Activated CD4-positive, alpha-beta T cell treated with anti-CD3 and anti-CD28 coated beads, Interleukin-2, amount 50 U/mL, for 48 hours (primary cell): ENCODE measurements at regions not wholly inside any gene's neighbourhood (a gene's known extent, or its start where the extent isn't known, plus 50 kb on each side); places are given as distances from the start of the nearest gene placed in this dataset.

Experiments
- DNase-seq, 2 experiments: peaks; one replicate each; pipeline ENCODE4 v3.0.0-alpha.2; 2020

DNA sequence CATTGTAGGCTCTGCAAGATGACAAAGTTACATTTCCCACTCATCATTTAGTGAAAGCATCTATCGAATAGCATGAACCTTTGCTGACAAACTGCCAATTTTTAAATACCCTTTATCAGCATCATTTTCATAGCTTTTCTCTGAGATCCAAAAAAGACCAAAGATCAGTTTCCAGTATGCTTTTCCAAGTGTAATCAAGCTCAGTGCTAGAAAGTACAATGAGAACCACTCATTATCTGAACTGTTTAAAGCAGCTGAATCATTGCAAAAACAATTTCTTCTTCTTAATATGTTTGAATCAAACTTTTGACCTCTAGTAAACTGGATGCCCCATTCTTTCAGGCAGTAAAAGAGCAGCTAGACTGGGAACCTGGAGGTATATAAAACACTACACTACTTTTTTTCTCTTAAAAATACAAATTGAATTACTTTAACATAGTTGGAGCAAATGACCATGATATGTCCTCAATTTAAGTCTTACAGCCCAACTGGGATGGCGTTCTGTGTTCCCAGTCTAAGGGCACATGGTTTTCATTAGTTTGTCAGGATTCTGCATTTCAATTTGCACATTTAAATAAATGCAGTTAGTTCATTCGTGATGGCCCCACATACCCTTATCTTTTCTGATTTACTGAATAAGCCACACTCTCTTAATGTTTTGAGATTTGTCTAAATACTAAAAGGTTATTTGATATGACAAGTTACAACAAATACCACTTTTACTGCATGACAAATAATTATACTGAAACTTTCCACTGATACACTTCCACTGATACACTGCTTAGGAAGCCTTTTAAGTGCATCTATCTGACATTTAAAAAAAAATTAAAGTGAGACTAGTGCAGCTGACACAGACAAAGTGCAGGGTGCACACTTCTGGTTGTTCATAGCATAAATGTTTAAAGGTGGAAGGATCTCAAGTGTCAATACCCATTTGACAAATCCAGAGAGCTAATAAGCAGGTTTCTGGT is 146.0 kb upstream of the FRMD4B start:
- no peak for DNase-seq

- DNase-seq, result no peak
These were observed 144.7 kb upstream of the FRMD4B start for GRCh38 chr3:69530554-69530953.

DNA sequence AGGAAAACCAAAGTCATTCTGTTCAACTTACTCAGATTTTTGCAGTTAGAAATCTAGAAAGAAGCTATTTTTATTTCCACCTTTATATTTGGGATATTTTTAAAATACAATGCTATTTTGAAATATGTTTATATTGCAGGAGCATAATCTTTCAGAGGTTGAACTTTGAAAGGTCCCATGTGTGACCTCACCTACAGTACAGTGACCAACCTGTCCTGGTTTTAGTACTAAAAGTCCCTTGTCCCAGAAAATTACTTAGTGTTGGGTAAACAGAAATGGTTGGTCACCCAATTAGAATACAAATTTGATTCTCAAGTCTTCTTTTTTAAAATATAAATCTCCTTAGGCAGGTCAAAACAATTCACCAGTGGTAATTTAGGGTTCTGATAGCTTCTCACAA is 141.6 kb upstream of the FRMD4B start:
- DNase-seq, result no peak

- DNase-seq, result no peak
These were observed 138.9 kb upstream of the FRMD4B start for GRCh38 chr3:69524816-69525215.

- DNase-seq, result no peak
These were observed 135.4 kb upstream of the FRMD4B start for GRCh38 chr3:69521286-69521685.

DNA sequence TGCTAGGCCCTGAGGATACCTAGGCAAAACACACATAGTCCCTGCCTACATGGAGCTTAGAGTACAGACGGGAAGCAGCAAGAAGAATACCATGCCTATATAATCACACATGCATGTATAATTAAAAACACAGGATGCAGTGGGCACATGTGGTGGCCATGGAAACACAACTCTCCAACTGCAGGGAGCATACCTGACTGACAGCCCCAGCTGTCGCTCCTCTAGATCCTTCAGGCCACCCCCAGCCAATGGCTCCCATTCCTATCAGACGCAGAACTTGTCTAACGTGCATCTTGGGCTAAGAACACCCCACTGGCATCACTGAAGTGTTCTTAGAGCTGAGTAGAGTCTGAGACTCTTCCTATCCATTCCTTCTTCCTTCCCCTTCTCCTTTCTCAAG is 125.5 kb upstream of the FRMD4B start:
- no peak for DNase-seq

DNA sequence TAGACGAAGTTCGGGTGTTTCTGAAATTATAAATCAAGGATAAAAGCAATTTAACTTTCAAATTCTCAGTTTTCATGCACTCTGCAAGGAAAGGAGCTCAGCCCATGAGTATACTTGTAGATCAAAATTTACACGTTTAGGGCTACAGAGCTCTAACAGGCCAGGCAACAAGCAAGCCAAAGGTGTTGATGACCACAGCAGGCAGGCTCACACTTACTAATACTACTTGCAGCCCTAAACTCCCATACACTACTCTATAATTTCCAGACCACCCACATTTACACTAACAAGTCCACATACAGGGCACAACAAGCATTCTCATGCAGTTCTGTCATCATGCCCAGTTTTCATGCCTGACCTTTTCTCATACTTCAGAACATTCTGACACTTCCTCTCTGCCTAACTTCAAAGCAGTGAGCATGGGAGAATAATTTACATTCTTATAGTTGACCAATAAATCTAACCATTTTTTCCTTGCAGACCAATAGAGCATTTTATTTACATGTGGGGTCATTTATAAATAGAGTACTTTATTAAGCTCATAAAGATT is 124.7 kb upstream of the FRMD4B start:
- DNase-seq, result no peak

GRCh38 chr3:69509288-69509687 is 123.4 kb upstream of the FRMD4B start:
- DNase-seq, result no peak

- no peak for DNase-seq
These were observed 120.0 kb upstream of the FRMD4B start for GRCh38 chr3:69505770-69506407.

DNA sequence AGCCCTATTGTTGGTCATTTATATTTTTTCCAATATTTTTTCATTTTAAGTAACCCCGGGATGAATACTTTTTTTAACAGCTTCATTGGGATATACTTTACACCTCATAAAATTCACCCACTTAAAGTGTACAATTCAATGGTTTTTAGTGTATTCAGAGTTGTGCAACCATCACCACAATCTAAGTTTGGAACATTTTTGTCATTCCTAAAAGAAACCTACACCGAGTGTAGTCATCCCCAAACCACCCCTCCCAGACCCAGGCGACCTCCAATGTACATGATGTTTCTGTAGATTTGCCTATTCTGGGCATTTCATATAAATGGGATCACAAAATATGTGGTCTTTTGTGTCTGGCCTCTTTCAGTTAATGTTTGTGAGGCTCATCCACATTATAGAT is 118.3 kb upstream of the FRMD4B start:
- no peak for DNase-seq

DNA sequence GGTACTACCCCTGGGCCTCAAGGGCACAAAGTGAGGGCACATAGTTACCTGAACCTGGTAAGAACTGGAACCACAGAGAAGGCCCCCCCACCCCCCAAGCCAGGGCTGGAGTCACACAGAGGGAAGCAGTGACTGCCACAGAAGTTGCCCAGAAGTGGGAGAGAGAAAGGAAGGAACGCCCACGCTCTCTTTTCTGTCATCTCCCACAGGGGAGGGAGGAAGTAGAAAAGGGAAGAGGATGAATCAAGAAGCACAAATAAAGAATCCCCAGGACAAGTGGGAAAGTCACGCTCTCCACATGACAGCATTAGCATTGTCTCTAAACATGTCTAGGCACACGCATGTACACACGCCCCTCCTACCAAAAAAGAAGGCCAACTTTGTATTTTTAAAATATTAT is 114.7 kb upstream of the FRMD4B start:
- DNase-seq, result no peak

GRCh38 chr3:69499899-69500421 is 114.1 kb upstream of the FRMD4B start:
- no peak for DNase-seq

GRCh38 chr3:69499422-69499821 is 113.5 kb upstream of the FRMD4B start:
- no peak for DNase-seq

GRCh38 chr3:69496856-69497255 is 111.0 kb upstream of the FRMD4B start:
- no peak for DNase-seq

GRCh38 chr3:69494185-69494584 is 108.3 kb upstream of the FRMD4B start:
- DNase-seq, result no peak

DNA sequence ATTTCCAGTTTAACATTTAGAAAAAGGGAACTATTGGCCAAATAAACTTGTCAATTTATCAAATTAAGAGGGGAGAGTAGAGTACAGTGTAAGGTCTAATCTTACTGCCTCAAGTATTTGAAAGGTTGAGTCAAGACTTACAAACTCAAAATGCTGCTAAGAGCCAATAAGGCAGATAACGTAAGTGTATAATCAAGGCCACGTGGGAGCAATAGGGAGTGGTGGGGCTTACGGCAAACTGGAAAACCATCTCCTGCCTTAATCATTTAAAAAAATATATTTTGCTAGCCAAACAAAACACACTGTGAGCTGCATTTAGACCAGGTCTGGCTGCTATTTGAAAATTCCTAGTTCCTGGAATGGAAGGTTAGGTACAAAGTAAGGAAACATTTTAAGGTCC is 107.3 kb upstream of the FRMD4B start:
- no peak for DNase-seq

GRCh38 chr3:69491975-69492374 is 106.1 kb upstream of the FRMD4B start:
- no peak for DNase-seq

GRCh38 chr3:69490971-69491370 is 105.1 kb upstream of the FRMD4B start:
- no peak for DNase-seq

DNA sequence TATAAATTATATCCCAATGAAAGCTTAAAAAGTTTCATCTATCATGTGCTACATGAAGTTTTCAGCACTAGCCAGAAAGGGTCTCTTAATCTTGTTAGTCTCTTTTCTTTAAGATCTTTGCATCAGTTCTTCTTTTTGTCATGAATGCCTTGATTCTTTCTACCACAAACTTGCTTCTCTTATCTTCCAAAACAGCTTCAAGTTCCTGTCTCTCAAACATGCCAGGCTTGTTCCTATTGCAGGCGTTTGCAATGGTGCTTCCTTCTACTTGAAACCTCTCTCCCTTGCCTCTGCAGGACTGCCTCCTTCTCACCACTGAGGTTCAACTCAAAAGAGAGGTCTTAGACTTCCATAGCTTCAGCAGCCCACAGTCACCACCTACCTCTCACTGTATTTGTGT is 104.3 kb upstream of the FRMD4B start:
- no peak for DNase-seq

DNA sequence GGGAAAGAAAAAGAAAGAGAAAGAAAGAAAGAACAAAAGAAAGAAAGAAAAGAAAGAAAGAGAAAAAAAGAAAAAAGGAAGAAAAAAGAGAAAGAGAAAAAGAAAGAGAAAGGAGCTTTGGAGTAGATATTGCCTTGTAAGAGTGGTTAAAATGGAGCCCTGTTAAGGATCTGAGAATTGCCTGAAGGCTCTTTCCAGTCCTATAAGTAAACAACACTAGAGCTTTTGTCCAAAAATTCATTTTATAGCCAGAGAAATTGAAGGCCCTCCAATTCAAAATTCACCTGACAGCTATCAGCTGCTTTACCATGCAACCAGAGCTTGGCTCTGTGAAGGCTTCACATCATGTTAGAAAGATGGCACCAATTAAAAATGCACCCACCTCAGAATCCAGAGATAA is 102.1 kb upstream of the FRMD4B start:
- DNase-seq, result no peak

GRCh38 chr3:69485489-69485888 is 99.6 kb upstream of the FRMD4B start:
- no peak for DNase-seq

GRCh38 chr3:69484507-69485393 is 98.9 kb upstream of the FRMD4B start:
- DNase-seq, result no peak

DNA sequence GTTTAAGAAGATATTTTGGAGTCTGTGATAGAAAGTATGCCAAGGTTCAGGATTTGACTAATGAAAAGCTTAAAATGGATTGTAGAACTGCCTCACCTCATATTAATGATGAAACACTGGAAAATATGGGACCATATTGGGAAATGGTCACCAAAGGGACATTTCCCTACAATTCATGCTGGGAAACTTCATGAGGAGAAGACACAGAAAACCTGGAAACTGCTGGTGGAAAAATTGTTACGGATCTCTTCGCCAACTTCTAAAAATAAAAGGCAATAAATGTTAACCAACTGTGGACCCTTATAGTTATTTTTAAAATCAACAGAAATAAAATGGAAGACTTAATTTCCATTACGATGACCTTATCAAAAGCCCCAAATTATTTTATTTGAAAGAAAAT is 97.6 kb upstream of the FRMD4B start:
- DNase-seq, result no peak
